ENCODE measurements at regions not wholly inside any gene's neighbourhood (a gene's known extent, or its start where the extent isn't known, plus 50 kb on each side); places are given as distances from the start of the nearest gene placed in this dataset.

DNA sequence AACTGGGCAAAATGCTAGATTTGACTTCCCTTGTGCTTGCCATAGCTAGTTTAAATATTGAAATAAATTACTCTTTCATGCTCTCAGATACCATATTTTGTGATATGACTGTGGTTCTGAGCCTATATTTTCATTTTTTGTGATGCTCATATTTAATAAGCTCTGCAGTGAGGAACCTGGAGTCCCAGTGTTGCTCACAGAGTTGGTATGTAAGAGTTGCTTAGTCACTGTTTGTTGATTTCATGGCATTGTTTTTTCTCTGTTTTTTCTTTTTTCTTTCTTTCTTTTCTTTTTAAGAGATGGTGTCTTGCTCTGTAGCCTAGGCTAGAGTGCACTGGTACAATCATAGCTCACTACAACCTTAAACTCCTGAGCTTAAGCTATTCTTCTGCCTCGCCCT lies 750.5 kb upstream of the TMEM132C start:
- TF ChIP-seq, protein P1, sequence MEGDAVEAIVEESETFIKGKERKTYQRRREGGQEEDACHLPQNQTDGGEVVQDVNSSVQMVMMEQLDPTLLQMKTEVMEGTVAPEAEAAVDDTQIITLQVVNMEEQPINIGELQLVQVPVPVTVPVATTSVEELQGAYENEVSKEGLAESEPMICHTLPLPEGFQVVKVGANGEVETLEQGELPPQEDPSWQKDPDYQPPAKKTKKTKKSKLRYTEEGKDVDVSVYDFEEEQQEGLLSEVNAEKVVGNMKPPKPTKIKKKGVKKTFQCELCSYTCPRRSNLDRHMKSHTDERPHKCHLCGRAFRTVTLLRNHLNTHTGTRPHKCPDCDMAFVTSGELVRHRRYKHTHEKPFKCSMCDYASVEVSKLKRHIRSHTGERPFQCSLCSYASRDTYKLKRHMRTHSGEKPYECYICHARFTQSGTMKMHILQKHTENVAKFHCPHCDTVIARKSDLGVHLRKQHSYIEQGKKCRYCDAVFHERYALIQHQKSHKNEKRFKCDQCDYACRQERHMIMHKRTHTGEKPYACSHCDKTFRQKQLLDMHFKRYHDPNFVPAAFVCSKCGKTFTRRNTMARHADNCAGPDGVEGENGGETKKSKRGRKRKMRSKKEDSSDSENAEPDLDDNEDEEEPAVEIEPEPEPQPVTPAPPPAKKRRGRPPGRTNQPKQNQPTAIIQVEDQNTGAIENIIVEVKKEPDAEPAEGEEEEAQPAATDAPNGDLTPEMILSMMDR (conservative IDR thresholded peaks at IDR 0.05) = no peak
- TF ChIP-seq EZH2 (IDR thresholded peaks at IDR 0.05; ENCODE audit: low read depth) = no peak
